GF-D8 (cell line): ENCODE measurements at regions not wholly inside any gene's neighbourhood (a gene's known extent, or its start where the extent isn't known, plus 50 kb on each side); places are given as distances from the start of the nearest gene placed in this dataset.
"Not testable (repeated sequence)": the region's sequence is repeated elsewhere in the genome, so short reads cannot be mapped to it uniquely, and the experiment has no call there.

Source experiments
- DNase-seq: peaks from one replicate; lab custom pipeline; 2025; lab: John Stamatoyannopoulos, UW

DNA sequence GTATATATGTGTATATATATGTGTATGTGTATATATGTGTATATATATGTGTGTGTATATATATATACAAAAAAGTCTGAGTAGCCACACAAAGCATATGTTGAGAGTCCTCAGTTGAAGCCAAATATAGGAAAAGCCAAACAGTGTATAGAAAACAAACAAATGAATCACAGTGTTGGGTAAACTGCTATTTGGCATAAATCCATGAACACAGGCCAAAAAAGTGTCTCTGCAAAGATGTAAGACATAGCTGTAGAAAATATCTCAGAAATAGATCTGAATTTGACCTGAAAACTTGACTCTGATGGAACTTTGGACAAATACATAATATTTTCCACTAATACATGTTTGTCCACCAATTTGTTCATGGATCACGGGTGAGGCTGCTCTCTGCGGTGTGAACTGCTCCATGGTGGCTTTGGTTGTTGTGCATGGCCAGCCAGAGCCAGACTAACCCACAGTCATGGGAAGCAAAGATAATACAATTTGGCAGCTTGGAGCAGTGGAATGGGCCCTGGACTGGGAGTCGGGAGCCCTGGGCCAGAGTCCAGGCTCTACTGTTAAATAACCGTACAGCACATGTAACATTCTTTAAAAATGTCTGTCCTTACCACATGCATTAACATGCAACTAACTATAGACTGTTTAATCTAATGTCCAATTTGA is 76.9 kb upstream of the EED start:
- DNase-seq: no peak

DNA sequence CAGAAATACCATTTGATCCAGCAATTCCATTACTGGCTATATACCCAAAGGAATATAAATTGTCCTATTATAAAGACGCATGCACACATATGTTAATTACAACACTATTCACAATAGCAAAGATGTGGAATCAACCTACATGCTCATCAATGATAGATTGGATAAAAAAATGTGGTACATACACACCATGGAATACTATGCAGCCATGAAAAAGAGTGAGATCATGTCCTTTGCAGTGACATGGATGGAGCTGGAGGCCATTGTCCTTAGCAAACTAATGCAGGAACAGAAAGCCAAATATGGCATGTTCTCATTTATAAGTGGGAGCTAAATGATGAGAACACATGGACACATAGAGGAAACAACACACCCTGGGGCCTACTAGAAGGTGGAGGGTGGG is 78.3 kb upstream of the EED start:
- not testable (repeated sequence) for DNase-seq

DNA sequence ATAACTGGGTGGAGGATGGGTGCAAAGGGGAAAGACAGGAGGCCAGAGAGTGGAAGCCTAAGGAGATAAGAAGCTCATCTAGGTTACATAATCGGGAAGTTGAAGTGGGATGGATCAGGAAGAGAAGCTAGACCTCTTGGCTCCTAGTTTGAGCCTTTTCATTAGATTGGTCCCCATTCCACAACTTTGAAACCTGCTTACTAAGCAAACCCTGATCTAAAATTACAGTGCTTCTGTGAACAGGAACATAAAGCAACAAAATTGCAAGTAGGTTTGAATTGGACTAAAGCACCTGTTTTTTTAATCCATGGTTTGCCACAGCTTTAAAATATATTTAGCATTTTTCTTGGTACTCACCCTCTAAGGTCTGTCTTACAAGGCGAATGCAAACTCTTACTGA is 80.4 kb upstream of the EED start:
- DNase-seq: no peak

DNA sequence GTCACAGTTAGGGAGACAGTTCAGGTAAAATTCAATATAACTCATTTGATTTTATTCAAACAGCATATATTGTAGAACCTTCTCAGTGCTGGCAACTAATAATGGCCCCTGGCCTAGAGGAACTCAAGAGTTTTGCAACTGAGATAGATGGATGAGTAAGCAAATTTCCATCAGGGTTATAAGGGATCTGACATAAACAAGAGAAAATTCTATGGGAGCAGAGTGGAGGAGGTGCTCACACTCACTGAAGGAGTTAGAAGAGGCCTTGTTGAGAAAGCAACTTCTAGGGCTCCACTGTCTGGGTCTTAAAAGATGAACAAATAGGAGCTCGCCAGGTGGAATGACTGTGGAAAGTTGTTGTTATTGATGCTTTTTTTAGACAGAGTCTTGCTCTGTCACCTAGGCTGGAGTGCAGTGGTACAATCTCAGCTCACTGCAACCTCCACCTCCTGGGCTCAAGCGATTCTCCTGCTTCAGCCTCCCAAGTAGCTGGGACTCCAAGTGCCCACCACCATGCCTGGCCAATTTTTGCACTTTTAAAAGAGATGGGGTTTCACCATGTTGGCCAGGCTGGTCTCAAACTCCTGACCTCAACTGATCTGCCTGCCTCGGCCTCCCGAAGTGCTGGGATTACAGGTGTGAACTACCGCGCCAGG is 81.2 kb upstream of the EED start:
- peak; percentile 42 for DNase-seq

DNA sequence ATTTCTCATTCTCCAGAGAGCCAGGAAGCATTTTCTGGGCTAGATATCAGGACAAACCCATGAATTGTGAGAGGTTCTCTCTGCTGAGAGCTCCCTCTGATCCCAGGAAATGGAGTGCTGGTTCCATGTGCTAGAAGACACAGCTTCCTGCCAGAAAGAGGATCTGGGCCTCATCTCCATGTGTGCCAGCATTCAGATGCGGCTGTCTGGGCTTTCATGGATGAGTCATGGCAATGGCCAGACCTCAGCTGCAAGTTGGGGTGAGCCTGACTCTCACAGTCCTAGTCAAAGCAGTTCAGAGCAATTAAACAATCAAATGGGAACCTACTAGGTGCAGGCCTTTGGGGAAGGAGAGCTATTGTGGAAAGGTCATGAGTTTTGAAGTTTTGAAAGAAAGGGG is 82.3 kb upstream of the EED start:
- DNase-seq: no peak

DNA sequence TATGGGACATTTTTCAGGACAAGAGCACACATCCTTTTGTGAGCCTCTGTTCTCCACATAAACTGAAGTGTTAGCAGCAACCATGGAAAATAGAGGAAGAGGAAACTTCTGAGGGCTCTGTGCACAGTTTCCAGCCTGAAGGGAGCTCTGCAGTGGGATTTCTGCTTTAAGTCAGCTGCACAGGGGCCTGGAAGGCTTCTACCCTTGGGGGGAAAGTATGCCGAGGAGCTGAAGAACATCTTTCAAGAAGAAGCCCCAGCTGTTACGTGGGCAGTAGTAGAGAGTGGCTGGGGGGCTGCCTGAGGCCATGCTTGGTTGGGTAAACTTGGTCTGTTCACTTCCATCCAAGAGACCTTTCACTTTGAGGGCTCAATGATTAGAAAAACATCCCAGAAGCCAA is 82.7 kb upstream of the EED start:
- DNase-seq: no peak

DNA sequence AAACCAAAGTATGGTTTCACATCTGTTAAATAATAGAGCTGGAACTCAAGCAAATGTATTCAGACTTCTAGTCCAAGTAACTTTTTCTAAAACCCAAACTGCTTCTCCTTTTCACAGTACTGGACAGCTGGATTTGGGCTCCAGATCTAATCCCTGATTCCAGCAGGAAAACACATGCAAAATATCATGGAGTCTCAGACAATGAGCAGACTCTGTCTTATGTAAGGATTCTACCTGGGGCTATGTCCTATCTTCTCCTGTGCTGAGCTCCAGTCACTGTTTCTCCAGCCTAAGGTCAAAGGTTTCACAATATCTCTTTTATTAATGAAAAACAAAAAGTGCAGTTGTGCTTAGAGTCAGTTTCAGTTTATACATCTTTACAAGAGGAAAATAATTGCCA is 83.2 kb upstream of the EED start:
- DNase-seq: no peak

DNA sequence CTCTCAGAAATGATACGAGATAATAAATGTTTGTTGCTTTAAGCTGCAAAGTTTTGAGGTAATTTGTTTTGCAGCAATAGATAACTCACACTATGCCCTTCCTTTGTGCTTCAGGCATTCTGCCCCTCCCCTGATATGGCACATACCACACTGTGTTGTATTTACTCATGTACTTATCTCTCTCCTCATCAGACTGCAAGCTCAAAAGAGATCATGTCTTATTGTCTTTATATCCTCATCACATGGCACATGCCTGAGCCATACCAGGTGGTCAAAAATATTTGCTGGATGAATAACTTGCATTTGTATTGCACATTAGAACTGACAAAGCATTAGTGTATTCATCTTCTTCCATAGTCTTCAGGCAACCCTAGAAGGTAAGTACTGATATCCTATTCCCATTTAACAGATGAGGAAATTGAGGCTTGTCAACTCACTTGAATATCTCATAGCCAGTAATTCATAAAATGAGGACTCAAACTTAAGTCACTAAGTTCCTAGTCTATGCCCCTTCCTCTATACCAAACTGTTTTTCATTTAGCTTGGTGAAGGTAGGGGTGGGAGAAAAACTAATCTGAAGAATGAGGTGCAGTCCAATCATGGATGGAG is 83.9 kb upstream of the EED start:
- DNase-seq: no peak

DNA sequence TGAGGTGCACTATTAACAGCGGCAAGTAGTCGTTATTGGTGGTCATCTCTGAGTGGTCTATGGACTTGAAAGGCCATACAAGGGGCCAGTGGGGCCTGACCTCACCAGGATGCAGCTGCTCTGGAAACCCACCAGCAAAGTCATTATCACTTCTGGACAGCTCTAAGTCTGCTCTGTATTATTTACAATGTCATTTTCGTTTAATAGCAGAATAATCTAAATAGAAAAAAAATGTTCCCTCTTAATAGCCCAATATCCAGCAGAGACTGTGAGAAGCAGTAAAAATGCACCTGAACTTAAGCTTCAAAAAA is 85.0 kb upstream of the EED start:
- no peak for DNase-seq

DNA sequence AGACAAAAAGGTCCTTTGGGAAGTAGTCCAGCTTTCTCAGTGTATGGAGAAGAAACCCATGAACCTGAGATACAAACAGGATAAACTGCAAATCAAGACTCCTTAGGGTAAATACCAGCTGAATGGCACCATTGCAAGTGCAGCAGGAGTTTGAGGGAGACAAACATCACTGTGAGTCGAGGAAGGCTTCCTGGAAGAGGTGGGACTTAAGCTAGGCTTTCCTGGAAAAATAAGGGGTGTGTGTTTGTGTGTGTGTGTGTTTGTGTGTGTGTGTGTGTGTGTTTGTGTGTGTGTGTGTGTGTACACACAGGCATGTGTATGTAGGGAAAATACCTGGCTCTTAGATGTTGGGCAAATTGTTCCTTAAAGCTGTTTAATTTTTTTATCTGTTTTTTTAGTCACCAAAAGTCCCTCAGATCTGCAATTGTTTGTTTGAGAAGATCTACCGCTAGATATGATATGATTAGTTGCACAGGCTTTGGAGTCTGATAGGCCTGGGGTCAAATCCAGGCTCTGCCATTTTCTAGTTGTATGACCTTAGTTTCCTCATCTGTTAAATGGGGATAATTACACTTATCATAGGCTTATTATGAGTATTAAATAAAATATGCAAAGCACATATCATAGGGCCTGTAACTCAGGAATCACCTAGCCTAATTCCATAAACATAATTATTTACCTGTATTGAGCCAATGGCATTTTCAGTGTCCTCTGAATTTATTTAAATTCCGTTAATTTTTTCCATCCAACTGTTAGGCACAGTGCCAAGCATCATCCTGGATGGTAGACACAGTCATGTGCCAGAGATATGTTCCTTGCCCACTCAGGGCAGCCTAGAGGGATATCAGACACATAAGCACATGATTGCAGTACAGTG is 85.6 kb upstream of the EED start:
- no peak for DNase-seq

DNA sequence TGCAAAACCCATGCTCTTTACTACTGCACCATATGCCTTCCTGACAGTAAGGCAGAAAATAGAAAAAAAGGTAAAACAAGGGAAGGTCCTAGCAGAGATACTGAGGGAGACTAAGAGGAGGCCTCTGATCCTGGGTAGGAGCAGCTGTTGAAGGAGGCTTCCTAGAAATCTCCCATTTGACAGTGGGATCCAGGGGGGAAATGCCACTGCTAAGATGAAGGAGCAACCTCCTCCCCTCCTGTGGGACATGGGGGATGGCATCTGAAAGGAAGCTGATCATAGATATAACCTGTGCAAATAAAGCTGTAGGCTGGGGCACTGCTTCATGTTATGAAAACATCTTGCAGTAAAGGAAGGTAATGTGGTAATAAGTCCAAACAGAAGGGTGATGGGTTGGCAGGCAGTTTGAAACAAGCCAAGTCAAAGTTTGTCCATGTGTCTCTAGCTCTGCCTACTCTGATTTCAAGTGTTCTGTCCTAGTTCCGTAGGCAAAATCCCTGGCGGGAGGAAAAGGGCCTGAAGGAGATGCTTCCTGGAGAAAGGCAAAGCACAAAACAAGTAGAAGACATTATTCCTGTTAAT is 86.7 kb upstream of the EED start:
- no peak for DNase-seq

DNA sequence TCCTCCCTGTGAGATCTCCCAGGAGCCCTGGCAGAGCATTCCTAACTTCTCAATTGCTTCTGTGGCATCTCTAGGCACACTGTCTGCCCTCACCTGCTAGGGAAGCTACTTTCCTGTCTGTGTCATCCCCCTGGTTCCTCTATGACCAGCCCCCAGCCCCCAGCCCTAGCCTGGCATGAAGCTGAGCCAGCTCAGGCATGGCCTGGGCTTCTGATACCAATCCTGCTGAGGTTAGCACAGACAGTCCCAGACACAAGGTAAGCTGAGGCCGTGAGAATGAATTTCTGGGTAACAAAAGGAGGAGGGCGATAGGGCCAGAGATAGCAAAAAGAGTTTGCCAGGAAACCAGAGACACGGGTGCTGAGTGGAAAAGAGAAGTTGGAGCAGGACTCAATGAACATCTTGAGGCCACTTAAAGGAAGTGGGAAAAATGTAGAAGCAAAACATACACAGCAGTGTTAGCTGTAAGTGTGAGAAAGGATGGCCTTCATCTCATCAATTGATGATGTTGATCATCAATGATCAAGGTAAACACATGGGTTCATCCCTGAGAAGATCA is 87.6 kb upstream of the PICALM start:
- DNase-seq: no peak

DNA sequence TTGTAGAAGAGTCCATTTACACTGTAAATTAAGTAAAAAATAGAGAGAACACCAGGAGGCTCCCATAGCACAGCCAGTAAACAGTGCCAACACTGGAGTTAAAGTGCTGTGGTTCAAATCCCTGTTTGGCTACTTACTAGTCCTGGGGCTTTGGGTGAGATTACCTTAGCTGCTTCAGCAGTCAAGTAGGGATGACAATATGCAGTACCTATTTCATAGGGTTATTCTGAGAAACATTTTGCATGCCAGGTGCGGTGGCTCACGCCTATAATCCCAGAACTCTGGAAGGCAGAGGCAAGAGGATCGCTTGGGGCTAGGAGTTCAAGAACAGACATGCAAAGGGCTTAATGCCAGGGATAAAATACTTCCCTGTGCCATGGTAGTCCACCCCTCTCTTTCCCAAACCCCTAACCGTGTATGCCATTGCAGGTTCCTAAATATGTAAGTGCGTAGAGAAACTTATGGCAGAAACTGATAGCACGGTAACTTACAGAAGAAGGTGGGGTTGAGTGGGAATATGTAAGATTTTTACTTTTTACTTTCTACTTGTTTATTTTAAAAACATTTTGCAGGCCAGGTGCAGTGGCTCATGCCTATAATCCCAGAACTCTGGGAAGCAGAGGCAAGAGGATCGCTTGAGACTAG is 86.4 kb upstream of the PICALM start:
- no peak for DNase-seq

DNA sequence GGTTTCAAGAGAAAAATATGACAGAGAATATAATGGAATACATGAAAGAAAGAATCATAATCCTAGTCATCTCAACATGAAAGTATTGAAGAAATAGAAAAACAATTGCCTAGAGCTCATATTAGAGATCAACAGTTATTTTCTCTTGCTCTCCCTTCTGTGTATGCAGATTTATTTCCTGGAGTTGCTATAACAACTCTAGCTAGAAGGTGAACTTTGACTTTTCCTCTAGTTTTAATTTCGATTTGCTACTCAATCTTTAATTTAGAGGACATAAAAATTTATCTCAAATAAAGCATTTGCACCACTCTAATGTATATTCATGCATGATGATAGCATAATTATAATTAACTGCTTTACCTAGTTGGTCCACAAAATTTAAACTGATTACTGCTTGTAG is 84.6 kb upstream of the PICALM start:
- no peak for DNase-seq

DNA sequence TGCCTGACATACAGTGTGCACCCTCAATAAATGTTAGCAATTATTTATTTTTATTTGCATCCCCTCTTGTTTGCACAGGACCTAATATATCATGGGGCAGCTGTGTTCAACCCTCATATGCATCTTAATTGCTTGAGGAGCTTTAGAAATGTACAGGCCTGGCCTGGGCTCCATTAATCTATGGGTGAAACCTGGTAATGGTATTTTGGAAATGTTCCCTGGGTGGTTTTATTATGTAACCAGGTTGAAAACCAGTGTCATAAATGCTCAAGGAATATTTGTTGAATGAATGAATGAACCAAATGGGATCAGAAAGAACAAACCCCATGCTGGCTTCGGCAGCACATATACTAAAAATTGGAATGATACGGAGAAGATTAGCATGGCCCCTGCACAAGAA is 84.0 kb upstream of the PICALM start:
- no peak for DNase-seq

DNA sequence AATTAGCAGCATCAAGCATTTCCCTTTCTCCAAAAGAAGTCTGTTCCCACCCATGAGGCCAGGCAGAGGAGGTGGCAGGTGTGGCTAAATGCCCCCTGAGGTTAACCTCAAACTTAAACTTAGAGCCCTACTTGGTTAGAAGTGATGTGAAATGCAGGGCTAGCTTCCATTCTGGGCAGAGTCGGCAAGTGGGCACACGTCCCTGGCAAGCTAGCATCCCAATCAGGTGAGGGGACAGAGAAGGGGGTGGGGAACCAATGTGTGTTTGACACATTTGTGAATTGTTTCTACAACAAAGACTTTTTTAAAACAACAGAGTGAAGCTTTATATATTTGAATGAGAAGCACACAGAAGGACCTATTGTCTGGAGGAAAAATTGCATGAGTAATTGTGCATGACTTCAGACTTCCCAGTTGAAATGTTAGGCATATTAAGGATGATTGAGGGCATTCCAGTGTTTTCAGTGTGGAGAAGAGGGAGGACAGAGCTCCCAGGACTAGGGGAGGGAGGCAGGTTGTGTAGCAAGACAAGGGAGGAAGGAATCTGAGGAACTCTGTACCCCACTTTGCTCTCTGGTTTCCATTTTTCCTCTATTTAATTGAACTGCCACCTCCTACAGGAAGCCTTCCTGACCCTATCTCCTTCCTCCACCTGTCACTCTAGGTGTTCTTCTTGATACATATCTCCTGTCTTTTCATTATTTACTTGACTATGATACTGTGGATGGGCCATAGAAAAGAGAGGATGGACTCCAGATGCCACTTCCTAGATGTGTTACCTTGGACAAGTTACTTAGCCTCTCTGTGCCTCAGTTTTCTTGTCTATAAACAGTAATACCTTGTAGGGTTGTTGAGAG is 83.3 kb upstream of the PICALM start:
- no peak for DNase-seq

DNA sequence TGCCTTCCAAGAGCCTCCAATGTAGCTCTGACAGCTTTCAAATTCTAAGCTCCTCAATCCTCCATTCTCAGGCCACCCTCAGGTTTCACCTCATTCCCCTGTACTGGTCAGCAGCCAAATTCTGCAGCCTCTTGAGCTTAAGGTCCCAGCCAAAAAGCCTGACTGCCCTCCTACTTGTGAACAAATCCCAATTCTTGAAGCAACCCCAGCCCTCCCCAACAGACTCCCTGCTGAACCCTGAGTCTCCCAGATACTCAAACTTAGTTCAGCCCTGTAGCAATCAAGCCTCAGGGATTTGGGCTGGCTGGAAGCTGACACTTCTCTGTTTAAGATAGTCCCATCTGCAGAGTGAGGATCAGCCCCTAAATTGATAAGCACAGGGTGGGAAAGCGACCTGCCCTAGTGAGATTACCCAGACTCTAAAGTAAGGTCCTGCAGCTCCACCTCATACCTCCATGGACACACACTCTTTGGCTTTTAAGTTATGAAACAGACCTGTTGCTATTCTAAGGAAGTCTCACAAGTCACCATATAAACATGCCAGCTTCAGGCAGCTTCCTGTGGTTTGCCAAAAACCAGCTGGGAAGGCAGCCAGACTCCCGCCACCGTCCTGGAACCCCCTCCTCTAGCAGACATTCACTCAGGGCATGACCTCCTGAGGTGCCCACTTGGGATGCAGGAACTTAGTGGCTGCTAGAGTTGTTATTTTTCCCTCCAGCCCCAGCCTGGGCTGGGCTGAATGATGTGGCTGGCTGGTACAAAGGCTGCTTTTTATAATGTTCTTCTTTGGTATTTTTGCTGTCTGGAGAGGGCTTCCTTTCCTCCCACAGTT is 82.5 kb upstream of the PICALM start:
- peak; percentile 15 for DNase-seq

DNA sequence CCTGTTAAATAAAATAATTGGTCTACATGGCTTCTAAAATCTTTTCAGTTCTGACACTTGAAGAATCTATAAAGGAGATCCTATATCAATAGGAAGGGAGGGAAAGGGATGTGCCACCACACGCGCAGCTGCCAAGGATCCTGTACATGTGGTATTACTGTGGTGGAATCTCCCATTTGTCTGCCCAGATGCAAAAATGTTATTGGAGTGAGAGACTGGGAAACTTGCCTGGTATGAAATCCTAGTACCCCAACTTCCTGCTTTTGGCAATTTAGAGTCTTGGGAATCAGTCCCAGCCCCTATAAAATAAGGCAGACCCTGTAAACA is 81.9 kb upstream of the PICALM start:
- DNase-seq: no peak

DNA sequence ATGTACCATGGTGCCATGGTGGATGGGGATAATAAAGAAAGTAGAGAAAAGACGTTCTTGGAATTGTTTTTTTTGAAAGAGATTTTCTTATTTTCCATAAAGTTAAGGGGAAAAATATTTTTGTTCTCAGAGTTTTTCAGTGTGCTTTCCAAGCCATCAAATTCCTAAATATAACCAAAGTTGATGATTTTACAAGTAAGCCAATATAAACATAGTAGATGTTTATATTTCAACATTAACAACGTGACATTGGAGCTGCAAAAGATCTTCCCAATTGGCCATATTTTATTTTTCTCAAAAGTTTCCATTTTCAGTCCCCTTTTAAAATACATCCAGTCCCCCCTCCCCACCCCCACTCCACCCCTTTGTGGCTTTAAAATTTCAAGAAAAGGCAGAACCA is 80.9 kb upstream of the PICALM start:
- DNase-seq: no peak

DNA sequence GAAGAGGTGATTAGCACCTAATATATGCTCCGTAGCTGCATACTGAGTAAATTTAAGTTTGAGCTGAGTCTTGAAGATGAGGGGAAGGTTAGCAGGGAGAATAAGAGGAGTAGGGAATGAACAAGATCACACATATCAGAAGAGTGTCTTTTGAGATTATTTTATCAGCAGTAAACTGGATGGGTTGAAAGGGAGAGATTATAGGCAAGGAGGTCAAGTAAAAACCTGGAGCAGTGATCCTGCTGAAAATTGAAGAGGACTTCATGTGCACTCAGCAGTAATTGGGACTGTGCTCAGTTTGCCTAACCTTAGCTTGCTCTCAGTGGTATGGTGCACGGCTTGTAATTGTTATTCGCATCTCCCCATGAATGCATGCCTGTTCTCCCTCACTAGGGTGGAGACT is 79.5 kb upstream of the PICALM start:
- no peak for DNase-seq
